DOHH2 (cell line): ENCODE measurements at regions not wholly inside any gene's neighbourhood (a gene's known extent, or its start where the extent isn't known, plus 50 kb on each side); places are given as distances from the start of the nearest gene placed in this dataset.

Source experiments
- CTCF ChIP-seq: fragments of 200-600 bp; sonication (generic); IDR thresholded peaks from one replicate; pipeline ENCODE4 v1.5.1; 2014; ENCODE audit warnings: antibody characterized with exemption, mild to moderate bottlenecking, low read depth, low read length; ENCODE audit not compliant: poor library complexity, severe bottlenecking
- EZH2phosphoT487 ChIP-seq: fragments of 200-600 bp; sonication (generic); IDR thresholded peaks from 2 replicates; pipeline ENCODE4 v1.6.1; 2017; ENCODE audit warnings: borderline replicate concordance, mild to moderate bottlenecking, antibody characterized with exemption, low read length, moderate library complexity, mixed read lengths

GRCh38 chr1:239600588-239600987 lies 214.2 kb downstream of the CHRM3 start:
- no peak for TF ChIP-seq EZH2phosphoT487
- TF ChIP-seq CTCF, result no peak
